AG20443 (cell line): ENCODE measurements at regions not wholly inside any gene's neighbourhood (a gene's known extent, or its start where the extent isn't known, plus 50 kb on each side); places are given as distances from the start of the nearest gene placed in this dataset.
"Not testable (repeated sequence)": the region's sequence is repeated elsewhere in the genome, so short reads cannot be mapped to it uniquely, and the experiment has no call there.

Experiments used
- DNase-seq: peaks from one replicate; pipeline ENCODE4 v3.0.0; 2012; ENCODE audit warnings: low spot score, mixed read lengths

DNA sequence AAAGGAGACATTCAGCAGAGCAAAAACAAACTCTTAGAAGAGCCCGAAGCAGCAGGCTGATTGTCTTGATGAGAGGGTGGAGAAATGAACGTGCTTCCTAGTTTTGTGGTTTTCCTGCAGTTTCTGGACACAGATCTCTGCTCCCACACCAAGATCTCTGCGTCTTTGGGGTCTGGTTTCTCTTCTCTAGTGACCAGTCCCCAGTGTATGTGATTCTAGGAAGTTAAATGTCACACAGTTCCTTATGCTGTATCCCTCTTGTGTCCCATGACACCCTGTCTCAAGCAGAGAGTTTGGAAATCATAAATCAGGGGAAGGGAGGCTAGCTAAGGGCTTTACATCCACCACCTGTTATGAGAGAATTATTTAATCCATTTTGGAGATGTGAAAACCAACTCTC is 55.4 kb upstream of the KLF14 start:
- no peak for DNase-seq

DNA sequence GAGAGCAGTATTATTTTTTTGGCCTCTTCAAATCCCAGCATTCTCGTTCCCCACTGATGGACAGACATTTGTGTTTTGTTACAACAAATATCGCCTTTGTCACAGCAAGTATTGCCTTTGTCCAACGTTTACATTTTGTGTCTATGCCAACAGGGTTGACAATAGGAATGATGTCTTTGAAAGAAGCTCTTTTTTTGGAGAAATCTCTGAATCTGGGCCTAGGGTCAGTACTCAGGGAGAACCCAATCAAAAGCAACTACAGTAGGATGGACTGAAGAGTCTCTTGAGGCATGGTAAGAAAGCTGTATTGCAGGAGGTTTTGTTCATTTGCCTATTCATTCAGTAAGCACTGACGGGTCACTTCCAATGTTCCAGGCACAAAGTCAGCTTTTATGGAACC is 57.7 kb upstream of the KLF14 start:
- no peak for DNase-seq

DNA sequence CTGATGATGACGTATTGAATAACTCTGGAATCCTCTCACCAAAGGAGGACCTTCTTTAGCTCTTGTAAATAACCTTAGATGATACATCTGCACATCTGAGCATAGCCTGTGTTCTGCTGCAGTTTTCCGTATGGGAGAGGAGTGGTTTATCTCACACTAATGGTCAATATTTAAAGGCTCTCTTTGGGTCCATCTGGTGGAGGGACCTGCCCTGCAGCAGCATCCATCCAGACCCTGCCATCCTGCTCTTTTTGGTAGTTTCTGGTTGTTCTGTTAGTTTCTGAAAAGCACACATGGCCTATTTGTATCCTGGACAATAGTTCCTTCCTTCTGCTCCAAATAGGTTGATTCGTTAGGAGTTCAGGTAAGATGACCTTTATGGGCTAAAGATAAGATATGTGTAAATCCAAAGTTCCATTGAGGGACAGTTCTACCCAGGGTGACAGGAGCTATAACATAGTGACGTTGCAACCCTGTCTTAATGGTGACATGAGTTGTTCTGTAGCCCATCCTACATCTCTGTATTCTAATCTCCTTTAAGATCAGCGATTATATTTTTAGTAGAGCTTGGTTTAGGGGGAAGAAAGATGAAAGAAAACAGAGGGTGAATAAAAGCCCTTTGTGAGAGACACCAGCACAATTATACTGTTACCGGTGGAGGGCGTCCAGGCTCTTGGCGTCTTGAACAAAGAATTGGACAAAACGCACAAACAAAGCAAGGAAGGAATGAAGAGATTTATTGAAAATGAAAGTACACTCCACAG is 60.0 kb upstream of the KLF14 start:
- peak; percentile 24 for DNase-seq

DNA sequence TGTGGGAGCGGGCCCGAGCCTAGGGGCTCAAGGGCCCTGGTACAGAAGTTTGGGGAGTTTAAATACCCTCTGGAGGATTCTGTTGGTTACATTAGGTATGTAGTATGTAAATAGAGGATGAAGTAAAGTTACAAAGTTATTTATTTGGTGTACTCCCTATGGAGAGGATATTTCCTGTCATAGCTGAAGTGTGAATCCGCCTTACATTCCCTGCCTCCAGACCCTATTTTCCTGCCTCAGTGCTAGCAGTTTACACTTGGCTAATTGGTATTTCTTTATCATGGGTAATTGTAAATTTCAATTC is 60.6 kb upstream of the KLF14 start:
- no peak for DNase-seq

DNA sequence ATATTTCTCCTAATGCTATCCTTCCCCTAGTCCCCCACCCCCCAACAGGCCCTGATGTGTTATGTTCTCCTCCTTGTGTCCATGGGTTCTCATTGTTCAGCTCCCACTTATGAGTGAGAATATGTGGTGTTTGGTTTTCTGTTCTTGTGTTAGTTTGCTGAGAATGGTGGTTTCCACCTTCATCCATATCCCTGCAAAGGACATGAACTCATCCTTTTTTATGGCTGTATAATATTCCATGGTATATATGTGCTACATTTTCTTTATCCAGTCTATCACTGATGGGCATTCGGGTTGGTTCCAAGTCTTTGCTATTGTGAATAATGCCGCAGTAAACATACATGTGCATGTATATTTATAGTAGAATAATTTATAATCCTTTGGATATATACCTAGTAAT is 62.4 kb upstream of the KLF14 start:
- DNase-seq = not testable (repeated sequence)

DNA sequence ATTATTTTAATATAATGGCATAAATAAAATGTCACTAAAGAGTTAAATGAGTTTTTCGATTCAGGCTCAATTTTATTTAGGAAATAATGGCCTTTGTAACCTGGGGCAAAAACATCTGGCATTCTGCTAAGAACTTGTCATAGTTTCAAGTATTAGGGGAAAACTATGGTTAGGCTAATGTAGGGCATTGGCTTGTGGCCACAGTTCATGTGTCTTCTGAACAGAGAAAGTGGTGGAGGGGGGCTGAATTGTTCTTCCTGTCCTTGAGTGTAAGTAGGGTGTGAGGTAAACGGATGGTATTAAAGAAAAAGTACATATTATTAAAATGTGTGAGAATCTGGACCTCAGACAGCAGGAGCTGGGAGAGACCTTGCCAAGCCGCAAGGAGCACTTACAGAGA is 69.1 kb upstream of the KLF14 start:
- DNase-seq = no peak

DNA sequence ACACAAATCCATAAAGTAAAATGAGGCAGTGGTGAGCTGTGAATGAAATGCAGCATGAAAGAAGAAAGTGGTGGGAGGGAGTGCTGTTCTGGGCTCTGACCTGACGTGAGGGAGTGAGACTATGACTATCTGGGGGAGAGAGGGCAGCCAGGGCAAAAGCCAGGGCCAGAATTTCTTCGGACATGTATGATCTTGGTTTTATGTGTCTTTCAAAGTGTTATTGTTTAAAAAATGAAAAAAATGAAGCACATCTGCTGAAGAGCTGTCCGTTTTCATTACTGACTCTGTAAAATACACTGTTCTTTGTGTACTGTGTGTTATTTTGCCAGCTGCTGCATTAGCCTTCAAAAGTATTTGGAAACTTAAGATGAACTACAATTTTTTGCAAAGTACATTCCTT is 70.2 kb upstream of the KLF14 start:
- no peak for DNase-seq

DNA sequence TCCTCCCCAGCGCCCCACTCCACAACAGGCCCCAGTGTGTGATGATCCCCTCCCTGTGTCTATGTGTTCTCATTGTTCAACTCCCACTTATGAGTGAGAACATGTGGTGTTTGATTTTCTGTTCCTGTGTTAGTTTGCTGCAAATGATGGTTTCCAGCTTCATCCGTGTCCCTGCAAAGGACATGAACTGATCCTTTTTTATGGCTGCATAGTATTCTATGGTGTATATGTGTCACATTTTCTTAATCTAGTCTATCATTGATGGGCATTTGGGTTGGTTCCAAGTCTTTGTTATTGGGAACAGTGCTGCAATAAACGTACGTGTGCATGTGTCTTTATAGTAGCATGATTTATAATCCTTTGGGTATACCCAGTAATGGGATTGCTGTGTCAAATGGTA is 78.8 kb upstream of the KLF14 start:
- DNase-seq = not testable (repeated sequence)

DNA sequence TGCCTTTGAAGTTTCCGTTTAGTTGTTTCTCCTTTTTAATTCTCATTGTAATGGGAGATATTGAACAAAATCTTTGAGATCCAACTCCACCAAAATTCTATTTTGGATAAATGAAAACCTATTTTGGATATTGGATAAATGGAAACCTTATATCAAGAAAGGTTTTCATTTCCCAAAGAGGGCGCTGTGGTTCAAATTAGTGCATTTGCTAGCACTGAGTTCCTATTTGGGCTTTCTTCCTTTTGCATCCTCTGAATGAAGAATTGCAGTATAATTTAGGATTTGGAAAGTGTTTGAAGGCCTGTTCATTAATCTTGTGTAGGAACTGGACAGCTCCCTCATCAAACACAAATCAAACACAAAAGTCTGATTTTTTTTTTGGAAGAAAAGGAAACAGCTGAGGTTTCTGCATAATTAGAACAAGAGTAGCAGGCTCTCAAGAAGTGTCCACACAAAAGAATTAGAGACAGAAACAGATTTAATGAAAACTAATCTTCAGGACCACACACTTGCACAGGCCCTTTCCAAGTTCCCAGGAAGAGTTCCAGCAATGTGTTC is 80.8 kb upstream of the KLF14 start:
- peak; percentile 32 for DNase-seq

DNA sequence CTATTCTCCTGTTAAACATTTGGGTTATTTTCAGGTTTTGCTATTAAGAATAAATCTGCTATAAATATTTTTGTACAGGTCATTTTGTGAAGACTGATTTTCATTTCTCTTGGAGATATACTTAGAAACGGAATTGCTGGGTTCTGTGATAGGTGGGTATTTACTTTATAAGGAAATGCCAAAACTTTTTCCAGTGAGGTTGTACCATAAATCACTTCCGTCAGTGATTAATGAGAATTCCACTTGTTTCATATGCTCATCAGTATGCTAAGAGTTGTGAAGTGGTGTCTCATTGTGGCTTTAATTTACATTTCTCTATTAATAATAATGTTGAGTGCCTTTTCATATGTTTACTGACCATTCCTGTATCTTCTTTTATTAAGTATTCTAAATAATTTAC is 84.0 kb upstream of the KLF14 start:
- DNase-seq = no peak

DNA sequence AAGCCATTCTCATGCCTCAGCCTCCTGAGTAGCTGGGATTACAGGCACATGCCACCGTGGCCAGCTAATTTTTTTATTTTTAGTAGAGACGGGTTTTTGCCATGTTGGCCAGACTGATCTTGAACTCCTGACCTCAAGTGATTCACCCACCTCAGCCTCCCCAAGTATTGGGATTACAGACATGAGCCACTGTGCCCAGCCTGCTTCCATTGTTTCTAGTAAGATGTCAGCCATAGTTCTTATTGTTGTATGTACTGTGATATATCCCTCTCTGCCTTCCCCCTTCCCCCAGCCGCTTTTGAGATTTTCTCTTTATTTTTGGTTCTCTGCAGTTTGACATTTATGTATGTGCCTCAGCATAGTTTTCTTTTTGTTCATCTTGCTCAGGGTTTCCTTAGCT is 87.9 kb upstream of the KLF14 start:
- no peak for DNase-seq

DNA sequence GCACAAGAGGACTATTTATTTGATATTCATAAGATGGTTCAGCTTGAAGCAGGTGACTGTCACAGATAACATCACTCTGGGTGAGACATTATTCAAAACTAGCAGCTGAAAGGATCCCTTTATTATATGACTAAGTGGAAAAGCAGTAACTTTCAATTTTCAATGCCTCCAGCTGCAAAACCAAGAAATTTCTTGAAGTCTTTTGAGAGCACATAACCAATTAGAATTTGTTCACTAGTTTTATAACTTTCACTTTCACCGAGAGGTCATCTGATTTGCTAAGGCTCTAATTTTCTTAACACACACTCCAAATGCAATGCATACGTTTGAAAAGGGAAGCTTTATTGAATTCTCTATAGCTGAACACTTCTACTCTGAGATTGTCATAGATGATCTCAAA is 88.6 kb upstream of the KLF14 start:
- DNase-seq = no peak

DNA sequence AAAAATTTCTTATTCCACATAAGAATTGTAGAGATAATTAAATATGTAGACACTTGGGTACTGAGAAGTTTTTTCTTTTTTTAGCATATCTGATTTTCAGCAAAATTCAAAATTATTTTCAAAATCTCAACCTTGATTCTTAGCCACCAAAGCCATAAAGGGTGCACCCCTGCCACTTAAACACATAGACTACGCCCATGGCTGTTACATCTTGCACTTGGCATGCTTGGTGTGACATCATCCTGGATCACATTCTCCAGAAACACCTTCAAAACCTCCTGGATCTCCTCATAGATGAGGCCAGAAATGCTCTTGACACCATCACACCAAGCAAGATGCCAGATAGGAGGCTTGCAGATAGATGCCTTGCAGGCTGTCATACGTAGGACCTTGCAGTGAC is 89.1 kb upstream of the KLF14 start:
- no peak for DNase-seq

DNA sequence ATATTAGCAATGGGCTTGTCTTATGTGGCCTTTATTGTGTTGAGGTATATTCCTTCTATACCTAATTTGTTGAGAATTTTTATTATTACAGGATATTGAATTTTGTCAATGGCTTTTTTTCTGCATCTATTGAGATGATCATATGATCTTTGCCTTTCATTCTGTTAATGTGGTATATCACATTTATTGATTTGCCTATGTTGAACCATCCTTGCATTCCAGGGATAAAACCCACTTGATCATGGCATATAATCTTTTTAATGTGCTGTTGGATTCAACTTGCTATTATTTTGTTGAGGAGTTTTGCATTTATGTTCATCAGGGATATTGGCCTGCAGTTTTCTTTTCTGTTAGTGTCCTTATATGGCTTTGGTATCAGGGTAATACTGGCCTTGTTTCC is 91.8 kb upstream of the KLF14 start:
- DNase-seq = no peak

DNA sequence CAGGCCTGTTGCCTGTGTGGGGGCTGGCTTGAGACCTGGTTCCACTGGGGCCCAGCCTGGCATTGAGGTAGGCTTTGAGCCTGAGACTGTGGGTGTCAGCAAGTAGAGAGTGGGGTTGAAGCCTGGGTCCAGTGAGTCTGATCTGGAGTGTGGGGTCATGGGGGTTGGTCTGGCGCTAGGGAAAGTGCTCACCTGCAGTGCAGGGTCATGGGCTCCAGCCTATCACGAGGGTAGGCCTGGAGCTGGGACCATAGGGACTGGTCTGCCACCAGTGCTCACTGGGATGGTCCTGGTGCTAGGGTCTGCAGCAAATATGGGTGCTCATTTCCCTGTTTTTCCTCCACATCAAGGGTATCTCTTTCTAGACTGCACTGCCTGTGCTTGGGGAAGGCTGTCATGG is 95.4 kb upstream of the KLF14 start:
- no peak for DNase-seq

DNA sequence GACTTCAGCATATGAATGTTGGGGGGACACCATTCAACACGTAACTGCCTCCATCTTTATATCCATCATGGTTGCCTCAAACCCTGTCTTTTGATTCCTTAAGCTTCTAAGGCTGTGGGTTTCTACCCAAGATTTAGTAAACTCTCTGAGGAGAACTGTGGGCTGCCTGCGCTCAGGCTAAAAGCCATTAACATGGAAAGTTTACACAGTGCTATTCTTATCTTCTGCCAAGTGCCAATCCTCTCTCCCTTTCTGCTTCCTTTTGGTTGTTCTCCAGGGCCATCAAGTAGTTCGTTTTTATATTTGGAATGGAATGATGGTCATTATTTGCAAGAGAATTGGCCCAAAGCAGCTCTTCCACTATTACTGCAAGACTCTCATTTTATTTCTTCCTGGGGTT is 97.3 kb upstream of the KLF14 start:
- DNase-seq = no peak

DNA sequence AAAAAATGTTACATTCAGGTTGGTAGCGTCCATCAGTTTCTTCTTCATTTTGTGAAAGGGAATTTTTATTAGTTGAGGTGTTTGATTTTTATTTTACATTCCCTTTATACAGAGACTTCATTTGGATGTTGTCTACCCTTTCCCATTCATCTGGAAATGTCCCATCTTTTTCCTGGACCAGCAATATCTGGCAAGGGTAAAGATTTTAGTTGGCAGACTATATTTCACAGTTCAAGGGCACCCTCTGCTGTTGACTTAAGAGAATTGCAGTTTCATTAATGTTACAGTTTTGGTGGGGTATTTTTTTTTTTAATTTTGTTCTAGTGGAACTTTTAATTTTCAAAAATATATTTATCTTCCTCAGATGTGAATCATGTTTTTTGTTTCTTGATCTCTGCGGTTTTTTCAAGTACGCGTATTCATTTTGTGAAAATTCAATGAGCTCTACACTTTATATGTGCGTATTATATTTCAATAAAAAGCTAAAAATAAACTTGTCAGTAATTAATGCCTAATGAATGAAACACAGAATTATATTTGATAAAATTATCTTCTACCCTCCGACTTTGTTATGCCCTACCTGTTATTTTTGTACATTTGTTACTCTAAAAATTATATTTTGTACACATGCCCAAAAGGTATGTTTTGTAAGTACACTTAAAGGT is 97.9 kb upstream of the KLF14 start:
- peak; percentile 61 for DNase-seq

DNA sequence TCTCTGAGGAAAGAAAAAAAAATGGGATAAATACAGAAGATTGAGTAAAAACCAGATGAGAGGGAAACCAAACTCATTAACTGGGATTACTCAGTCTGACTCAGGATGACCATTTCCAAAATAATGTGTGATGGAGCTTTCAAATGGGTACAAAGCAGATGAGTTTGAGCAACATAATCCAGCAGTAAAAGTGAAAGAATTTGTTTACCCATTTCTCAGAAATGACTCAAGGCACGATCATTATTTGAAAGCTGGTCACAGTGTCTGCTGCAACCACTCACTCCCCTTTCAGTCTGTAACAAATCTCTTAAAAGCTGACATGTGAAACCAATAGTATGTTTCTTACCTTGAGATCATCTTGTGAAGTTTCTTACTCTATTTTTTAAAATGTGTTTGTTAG is 104.7 kb upstream of the KLF14 start:
- DNase-seq = peak; percentile 82

DNA sequence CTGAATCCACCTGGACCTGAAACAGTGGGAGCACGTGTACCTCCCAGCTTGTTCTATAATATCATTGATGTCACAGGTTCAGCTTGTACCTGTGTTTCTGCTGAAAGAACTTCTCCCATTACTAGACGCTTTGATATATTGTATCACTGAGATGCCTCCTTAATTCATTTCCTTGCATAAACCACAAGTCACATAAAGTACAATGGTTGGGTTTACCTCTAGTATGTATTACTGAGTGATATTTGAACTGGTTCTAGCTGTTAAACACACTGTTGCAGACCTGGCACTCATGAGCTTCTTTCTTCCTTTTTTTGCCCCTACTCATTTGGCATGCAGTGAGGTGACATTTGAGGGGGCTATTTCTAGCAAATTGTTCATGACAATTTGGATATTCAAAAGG is 106.6 kb upstream of the KLF14 start:
- DNase-seq = no peak

DNA sequence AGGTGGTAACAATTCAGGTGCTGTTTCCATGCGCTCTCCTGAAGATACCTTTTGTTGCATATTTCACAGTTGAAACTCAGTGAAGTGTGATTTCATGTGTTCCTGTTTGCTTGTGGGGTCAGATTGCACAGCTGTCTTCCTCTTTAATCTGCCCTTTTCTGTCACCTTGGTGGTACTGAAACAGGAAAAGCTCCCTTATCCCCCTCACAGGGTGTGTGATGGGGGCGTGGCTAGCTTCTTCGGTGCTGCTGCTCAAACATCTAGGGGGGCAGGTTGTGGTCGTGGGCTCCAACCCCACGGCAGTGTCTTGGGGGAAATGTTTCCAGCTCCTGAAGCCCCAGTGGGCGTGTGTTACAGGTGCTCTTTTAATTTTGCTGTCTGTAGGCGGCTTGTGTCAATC is 107.4 kb upstream of the KLF14 start:
- DNase-seq = no peak

DNA sequence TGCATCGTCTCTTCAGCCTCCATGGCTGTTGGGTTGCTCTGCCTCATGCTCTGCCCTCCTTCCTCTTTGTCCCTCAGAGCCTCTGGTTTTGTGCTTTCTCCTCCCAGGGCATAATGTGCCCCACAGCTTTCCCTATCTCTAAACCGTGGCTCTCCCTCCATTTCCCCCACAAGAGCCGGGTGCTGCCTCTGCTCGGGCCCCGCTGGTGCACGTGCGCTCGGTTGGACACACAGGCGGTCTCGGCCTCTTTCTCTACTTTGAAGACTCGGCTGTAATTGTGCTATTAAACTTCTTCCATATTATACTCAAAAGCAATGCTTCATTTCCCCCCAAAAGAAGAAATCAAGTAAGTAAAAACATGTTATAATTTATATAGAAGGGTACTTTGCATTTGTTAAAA is 109.7 kb upstream of the KLF14 start:
- DNase-seq = no peak

DNA sequence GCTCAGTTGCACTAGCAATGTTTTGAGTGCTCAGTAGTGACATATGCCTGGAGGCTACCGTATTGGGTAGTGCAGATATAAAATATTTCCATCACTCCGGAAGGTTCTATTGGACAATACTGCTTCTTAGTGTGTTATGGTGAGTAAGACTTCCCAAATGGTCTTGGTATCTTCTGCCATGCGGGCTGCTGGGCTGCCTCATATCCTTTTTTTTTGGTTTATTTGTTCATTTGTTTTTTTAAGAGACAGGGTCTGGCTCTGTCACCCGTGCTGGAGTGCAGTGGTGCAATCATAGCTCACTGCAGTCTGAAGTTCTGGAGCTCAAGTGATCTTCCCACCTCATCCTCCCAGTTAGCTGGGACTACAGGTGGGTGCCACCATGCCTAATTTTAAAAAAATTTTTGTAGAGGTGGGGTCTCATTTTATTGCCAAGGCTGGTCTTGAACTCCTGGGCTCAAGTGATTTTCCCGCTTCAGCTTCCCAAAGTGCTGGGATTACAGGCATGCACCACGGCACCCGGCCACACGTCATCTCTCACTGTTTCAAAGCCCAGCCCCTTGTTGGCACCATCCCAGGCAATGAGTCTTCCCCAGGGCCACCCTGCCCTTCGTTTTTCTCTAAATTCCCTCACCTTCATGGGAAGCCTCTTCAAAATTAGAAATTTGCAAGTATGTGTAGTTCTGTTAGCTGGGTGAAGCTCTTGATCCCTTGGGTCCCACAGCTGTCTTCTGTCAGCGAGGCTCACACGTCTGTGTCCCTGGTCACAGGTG is 111.0 kb upstream of the KLF14 start:
- DNase-seq = peak; percentile 73

DNA sequence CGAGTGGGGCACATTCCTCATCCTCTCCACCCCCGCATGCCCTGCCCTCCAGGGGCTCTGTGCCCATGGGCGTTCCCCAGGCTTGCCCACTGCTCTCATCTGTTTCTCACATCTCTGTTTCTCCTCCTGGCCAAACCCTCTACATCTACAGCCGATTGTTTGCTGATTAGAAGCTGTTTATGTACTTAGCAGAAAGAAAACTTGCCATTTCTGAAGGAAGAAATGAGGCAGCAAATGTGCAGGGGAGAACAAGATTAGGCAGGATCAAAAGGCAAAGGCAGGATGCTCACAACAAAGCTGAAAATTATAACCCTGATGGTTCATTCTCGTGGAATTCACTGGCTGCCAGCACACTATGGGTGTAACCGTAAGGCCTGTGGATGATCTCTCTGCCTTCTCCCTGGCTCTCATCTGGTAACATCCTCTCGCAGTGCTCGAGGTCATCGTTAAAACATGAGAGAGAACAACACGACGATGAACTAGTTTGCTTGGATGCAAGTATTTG is 111.6 kb upstream of the KLF14 start:
- peak; percentile 86 for DNase-seq
